OCI-LY3 (cell line): ENCODE measurements at regions not wholly inside any gene's neighbourhood (a gene's known extent, or its start where the extent isn't known, plus 50 kb on each side); places are given as distances from the start of the nearest gene placed in this dataset.
"Not testable (repeated sequence)": the region's sequence is repeated elsewhere in the genome, so short reads cannot be mapped to it uniquely, and the experiment has no call there.

Experiments
- H2AFZ ChIP-seq: fragments of 200-600, 300-600 bp; shearing (Covaris generic); 2 replicates; pipeline ENCODE4 v1.6.0; 2014; ENCODE audit warnings: antibody characterized with exemption, low read depth, low read length
- H3K27ac ChIP-seq: fragments of 200-600, 300-600 bp; sonication (generic); 2 replicates; pipeline ENCODE4 v1.5.1; 2014; ENCODE audit warnings: mild to moderate bottlenecking, low read length, moderate library complexity, mixed read lengths
- H3K27me3 ChIP-seq: fragments of 200-600, 300-600 bp; sonication (generic); 2 replicates; pipeline ENCODE4 v1.6.1; 2014; ENCODE audit warnings: low read depth, low read length, mixed read lengths
- H3K36me3 ChIP-seq: fragments of 200-600, 300-600 bp; sonication (generic); replicated peaks from 2 replicates; pipeline ENCODE3; 2014; ENCODE audit warnings: low read depth, low read length, mixed read lengths
- H3K4me1 ChIP-seq: fragments of 300-600, 200-600 bp; sonication (generic); 2 replicates; pipeline ENCODE4 v1.6.1; 2014; ENCODE audit warnings: low read length, mixed read lengths
- H3K4me2 ChIP-seq: fragments of 200-600, 300-600 bp; sonication (generic); 2 replicates; pipeline ENCODE4 v1.6.1; 2014; ENCODE audit warnings: low read length, mixed read lengths
- H3K4me3 ChIP-seq: fragments of 300-600, 200-600 bp; sonication (generic); 2 replicates; pipeline ENCODE4 v1.5.1; 2014; ENCODE audit warnings: antibody characterized with exemption, mild to moderate bottlenecking, low read length, moderate library complexity
- H3K79me2 ChIP-seq: fragments of 300-600, 200-600 bp; shearing (Covaris generic); 2 replicates; pipeline ENCODE4 v1.6.1; 2014; ENCODE audit warnings: mild to moderate bottlenecking, low read length, mixed read lengths
- H3K9ac ChIP-seq: fragments of 300-600, 200-600 bp; shearing (Covaris generic); 2 replicates; pipeline ENCODE4 v1.6.0; 2014; ENCODE audit warnings: mild to moderate bottlenecking, low read length, moderate library complexity
- H3K9me3 ChIP-seq: fragments of 200-600, 300-600 bp; shearing (Covaris generic); 2 replicates; pipeline ENCODE4 v1.6.1; 2014; ENCODE audit warnings: low read length, mixed read lengths; ENCODE audit not compliant: insufficient read depth
- H4K20me1 ChIP-seq: fragments of 200-600, 300-600 bp; sonication (generic); 2 replicates; pipeline ENCODE4 v1.6.1; 2016; ENCODE audit warnings: low read length, mixed read lengths; ENCODE audit not compliant: insufficient read depth
- EZH2phosphoT487 ChIP-seq: fragments of 200-600 bp; shearing (Covaris generic); IDR thresholded peaks from 2 replicates; pipeline ENCODE4 v1.6.1; 2018; ENCODE audit warnings: antibody characterized with exemption, mixed run types, low read depth
- TF ChIP-seq, protein P1 (sequence below): fragments of 200-600, 300-600 bp; sonication (generic); IDR thresholded peaks from 2 replicates; pipeline ENCODE4 v1.5.1; 2014; ENCODE audit warnings: antibody characterized with exemption, low read length, low read depth

GRCh38 chr4:110411574-110412011 lies 64.4 kb upstream of the ENPEP start:
- Histone ChIP-seq H4K20me1 (no peaks in the 10 kb centered on the region), H3K4me1 (no peaks in the 10 kb centered on the region), H3K79me2 (no peaks in the 10 kb centered on the region), H3K36me3 (no peaks in the 10 kb centered on the region), H3K9ac (no peak overlapping the region), H3K27me3 (no peaks in the 10 kb centered on the region), H2AFZ (no peak overlapping the region), H3K4me2 (no peak overlapping the region), H3K4me3 (no peak overlapping the region), H3K9me3 (no peaks in the 10 kb centered on the region), H3K27ac (no peak overlapping the region)
- no peak for TF ChIP-seq EZH2phosphoT487
- TF ChIP-seq, protein P1, sequence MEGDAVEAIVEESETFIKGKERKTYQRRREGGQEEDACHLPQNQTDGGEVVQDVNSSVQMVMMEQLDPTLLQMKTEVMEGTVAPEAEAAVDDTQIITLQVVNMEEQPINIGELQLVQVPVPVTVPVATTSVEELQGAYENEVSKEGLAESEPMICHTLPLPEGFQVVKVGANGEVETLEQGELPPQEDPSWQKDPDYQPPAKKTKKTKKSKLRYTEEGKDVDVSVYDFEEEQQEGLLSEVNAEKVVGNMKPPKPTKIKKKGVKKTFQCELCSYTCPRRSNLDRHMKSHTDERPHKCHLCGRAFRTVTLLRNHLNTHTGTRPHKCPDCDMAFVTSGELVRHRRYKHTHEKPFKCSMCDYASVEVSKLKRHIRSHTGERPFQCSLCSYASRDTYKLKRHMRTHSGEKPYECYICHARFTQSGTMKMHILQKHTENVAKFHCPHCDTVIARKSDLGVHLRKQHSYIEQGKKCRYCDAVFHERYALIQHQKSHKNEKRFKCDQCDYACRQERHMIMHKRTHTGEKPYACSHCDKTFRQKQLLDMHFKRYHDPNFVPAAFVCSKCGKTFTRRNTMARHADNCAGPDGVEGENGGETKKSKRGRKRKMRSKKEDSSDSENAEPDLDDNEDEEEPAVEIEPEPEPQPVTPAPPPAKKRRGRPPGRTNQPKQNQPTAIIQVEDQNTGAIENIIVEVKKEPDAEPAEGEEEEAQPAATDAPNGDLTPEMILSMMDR, result no peak

- H3K27me3 ChIP-seq, H3K9ac ChIP-seq, H3K36me3 ChIP-seq, H3K4me3 ChIP-seq, H3K9me3 ChIP-seq, H4K20me1 ChIP-seq, H2AFZ ChIP-seq, H3K4me1 ChIP-seq, H3K27ac ChIP-seq, H3K79me2 ChIP-seq, H3K4me2 ChIP-seq: not testable (repeated sequence)
These were observed 64.9 kb upstream of the ENPEP start for GRCh38 chr4:110410853-110411573.

- Histone ChIP-seq H2AFZ (no peak overlapping the region), H3K79me2 (no peaks in the 10 kb centered on the region), H4K20me1 (no peaks in the 10 kb centered on the region), H3K4me3 (no peak overlapping the region), H3K4me1 (no peaks in the 10 kb centered on the region), H3K9ac (no peak overlapping the region), H3K9me3 (no peaks in the 10 kb centered on the region), H3K36me3 (no peaks in the 10 kb centered on the region), H3K4me2 (no peak overlapping the region), H3K27me3 (peaks cover 12% of the 10 kb centered on the region), H3K27ac (no peak overlapping the region)
- TF ChIP-seq EZH2phosphoT487, result no peak
- TF ChIP-seq, protein P1, result no peak
These were observed 75.9 kb upstream of the ENPEP start for GRCh38 chr4:110400086-110400485.

DNA sequence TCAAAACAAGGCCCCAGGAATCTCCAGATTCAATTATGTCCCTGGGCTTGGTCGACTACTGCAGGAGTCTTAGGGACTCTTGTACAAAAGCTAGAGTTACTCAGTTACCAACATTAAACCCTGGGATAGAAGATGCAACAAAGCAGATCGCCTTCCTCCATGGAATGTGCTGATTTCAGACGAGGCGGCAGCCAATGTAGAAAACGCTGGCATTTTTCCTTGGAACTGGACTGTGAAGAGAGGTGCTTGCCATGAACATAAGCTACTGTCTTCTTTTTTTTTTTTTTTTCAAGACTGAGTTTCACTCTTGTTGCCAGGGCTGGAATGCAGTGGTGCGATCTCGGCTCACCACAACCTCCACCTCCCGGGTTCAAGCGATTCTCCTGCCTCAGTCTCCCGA lies 76.9 kb upstream of the ENPEP start:
- H3K27ac ChIP-seq, H3K4me1 ChIP-seq, H2AFZ ChIP-seq, H3K79me2 ChIP-seq, H3K9ac ChIP-seq, H3K36me3 ChIP-seq, H3K4me3 ChIP-seq, H4K20me1 ChIP-seq, H3K4me2 ChIP-seq, H3K9me3 ChIP-seq, H3K27me3 ChIP-seq: not testable (repeated sequence)

GRCh38 chr4:110396963-110397362 lies 79.0 kb upstream of the ENPEP start:
- TF ChIP-seq EZH2phosphoT487, result no peak
- TF ChIP-seq, protein P1, result no peak
- no peak overlapping the region for H2AFZ ChIP-seq
- H3K9ac ChIP-seq, result no peak overlapping the region
- H3K4me2 ChIP-seq, result no peak overlapping the region
- H3K9me3 ChIP-seq, result no peaks in the 10 kb centered on the region
- no peaks in the 10 kb centered on the region for H3K4me1 ChIP-seq
- no peaks in the 10 kb centered on the region for H3K79me2 ChIP-seq
- no peaks in the 10 kb centered on the region for H4K20me1 ChIP-seq
- H3K36me3 ChIP-seq, result no peaks in the 10 kb centered on the region
- no peak overlapping the region for H3K27ac ChIP-seq
- H3K27me3 ChIP-seq, result peaks cover 8% of the 10 kb centered on the region; the same call in 1 of the 2 replicates
- H3K4me3 ChIP-seq, result no peak overlapping the region
